ENCODE measurements at regions not wholly inside any gene's neighbourhood (a gene's known extent, or its start where the extent isn't known, plus 50 kb on each side); places are given as distances from the start of the nearest gene placed in this dataset.

DNA sequence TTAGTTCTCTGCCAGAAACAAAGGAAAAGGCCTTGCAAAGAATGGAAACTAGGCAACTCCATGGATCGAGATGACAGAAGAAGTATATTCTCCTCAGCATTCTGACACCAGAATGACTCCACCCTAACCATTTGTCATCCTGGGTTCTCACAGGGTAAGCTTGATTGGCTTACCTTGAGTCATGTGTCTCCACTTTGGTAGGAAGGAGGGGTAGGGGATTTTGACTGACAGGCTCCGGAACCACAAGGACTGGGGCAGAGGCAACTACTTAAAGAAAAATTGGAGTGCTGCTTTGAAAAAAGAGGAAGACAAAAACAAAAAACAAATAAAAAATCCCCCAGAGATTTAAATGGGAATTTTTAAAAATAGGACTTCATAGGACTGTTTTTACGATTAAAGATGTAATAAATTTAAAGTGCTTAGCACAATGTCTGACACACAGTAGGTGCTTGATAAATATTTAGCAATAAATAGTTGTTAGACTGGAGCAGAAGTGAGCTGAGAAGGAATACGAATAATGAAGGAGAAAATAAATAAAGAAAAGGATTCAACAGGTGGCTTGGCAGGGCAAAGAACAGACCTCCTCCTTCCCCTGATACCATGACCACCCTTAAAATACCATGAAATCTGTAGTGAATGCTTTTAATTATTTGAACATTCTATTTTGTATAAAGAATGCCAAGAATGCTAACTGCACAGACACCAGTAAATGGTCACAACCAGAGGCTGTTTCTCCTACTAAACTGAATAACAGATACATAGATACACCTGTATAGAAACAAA is 230.2 kb downstream of the CDCA7 start:
- no peak for DNase-seq (ENCODE audit: low spot score)
- TF ChIP-seq, protein P1, sequence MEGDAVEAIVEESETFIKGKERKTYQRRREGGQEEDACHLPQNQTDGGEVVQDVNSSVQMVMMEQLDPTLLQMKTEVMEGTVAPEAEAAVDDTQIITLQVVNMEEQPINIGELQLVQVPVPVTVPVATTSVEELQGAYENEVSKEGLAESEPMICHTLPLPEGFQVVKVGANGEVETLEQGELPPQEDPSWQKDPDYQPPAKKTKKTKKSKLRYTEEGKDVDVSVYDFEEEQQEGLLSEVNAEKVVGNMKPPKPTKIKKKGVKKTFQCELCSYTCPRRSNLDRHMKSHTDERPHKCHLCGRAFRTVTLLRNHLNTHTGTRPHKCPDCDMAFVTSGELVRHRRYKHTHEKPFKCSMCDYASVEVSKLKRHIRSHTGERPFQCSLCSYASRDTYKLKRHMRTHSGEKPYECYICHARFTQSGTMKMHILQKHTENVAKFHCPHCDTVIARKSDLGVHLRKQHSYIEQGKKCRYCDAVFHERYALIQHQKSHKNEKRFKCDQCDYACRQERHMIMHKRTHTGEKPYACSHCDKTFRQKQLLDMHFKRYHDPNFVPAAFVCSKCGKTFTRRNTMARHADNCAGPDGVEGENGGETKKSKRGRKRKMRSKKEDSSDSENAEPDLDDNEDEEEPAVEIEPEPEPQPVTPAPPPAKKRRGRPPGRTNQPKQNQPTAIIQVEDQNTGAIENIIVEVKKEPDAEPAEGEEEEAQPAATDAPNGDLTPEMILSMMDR (IDR thresholded peaks at IDR 0.05; ENCODE audit: borderline replicate concordance, control extremely low read depth, extremely low read depth, insufficient read depth, missing control alignments), result no peak
- in situ Hi-C loops (cut with MboI; ENCODE audit: low sequenced_read_pairs, unreplicated experiment), result no loop called here

DNA sequence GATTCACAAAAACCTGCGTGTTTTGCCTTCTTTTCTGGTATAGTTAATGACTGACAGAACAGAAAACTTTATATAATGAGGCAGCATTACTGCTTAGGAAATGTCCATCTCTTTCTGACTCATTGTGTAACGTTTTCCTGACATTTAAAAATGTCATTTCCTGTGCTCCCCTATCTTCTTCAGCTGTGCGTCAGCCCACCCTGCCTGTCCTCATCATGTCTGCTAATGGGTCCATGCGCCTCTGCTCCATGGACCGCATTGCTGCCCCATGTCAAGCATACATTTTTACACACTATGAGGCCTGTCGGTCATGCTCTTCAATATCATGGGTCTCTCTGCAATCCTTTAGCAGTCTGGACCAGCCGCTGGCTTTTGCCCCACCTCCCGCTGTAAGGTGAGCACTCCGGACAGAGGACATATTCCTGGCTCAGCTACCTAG is 234.3 kb downstream of the CDCA7 start:
- DNase-seq (ENCODE audit: low spot score), result no peak
- TF ChIP-seq, protein P1 (IDR thresholded peaks at IDR 0.05; ENCODE audit: borderline replicate concordance, control extremely low read depth, extremely low read depth, insufficient read depth, missing control alignments), result no peak

DNA sequence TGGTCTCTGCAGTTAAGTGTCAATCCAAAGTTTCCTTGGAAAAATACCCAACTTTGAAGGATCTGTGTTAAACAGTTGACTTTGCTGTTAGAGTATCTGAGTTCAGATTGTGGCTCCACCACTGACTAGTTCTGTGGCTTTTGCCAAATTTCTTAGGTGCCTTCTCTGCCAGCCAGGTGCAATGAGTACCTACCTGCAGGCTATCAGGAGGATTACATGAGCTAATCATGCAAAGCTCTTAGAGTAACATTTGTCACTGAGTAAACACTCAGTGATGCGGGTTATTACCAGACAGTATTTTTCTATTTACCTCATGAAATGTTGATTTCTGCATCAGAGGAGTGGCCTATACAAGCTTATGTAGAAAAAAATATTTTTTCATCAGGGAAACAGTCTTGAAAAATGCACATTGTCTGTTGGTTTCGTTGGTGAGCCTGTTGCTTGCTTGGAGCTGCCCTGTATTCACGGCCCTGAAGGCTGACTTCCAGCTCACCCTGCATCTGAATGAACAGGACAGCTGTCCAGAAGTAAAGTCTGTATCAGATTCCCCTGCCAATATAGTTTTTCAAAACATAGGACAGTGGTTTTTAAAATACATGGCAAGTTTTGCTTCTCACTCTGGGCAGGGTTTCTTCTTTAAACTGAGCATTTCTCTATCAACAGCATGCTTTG is 235.1 kb downstream of the CDCA7 start:
- in situ Hi-C loops (cut with MboI; ENCODE audit: low sequenced_read_pairs, unreplicated experiment), result no loop called here
- DNase-seq (ENCODE audit: low spot score), result no peak
- TF ChIP-seq, protein P1 (IDR thresholded peaks at IDR 0.05; ENCODE audit: borderline replicate concordance, control extremely low read depth, extremely low read depth, insufficient read depth, missing control alignments), result no peak

More for the DNA sequence above, 234.3 kb downstream of the CDCA7 start:
- in situ Hi-C loops (cut with MboI; ENCODE audit: low sequenced_read_pairs, unreplicated experiment), result no loop called here

DNA sequence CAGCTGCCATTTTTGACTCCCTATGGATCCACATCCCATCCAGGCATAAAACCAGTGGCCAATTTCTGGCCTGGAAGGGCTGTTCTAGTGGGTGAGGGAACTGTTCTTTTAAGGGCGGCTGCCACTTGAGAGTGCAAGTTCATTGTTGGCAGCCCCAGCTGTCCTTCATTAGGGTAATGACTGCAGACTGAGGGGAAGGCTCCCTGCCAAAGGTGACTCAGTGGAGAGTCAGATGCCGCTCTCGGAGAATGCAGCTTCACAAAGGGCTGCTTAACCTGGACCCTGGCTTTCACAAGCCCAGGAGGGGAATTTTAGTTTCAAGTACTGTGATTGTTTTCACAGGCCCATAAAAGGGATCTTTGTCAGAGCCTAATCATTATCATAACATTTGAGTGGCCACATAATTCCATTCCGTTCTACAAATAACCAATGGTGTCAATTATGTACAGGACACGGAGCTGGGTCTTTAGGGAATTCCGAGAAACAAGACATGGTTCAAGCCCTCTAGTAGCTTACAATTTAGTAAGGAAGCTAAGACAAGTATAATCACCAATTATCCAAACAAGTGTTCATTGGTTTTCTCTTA is 235.7 kb downstream of the CDCA7 start:
- DNase-seq (ENCODE audit: low spot score), result no peak
- in situ Hi-C loops (cut with MboI; ENCODE audit: low sequenced_read_pairs, unreplicated experiment), result no loop called here
- TF ChIP-seq, protein P1 (IDR thresholded peaks at IDR 0.05; ENCODE audit: borderline replicate concordance, control extremely low read depth, extremely low read depth, insufficient read depth, missing control alignments), result no peak

DNA sequence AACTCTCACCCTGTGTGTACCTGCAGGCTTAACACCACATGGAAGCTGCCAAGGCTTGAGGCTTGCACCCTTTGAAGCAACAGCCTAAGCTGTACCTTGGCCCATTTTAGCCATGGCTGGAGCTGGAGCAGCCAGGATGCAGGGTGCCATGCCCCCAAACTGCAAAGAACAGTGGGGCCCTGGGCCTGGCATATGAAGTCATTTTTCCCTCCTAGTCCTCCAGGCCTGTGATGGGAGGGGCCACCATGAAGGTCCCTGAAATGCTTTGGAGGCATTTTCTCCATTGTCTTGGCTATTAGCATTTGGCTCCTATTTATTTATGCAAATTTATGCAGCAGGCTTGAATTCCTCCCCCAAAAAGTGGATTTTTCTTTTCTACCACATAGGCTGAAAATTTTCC is 238.4 kb downstream of the CDCA7 start:
- no peak for DNase-seq (ENCODE audit: low spot score)
- in situ Hi-C loops (cut with MboI; ENCODE audit: low sequenced_read_pairs, unreplicated experiment), result no loop called here
- TF ChIP-seq, protein P1 (IDR thresholded peaks at IDR 0.05; ENCODE audit: borderline replicate concordance, control extremely low read depth, extremely low read depth, insufficient read depth, missing control alignments), result no peak

DNA sequence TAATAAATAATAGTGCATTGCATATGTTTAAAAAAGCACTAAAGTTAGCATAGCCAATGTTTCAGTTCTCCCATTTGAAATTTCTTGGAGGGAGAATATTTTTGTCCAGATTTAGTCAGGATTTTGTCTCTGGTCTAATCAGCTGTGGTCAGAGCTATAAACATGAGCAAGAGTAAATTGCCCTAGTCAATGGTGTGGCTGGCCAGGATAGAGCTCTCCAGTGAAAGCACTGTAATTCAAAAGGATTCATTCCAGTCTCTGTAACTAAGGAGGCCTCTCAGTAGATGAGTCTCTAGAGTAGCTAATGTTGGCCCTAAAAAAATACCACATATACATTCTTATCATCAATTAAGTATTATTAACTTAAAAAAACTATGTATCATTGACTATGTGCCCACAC is 241.6 kb downstream of the CDCA7 start:
- no peak for DNase-seq (ENCODE audit: low spot score)
- TF ChIP-seq, protein P1 (IDR thresholded peaks at IDR 0.05; ENCODE audit: borderline replicate concordance, control extremely low read depth, extremely low read depth, insufficient read depth, missing control alignments), result no peak
- in situ Hi-C loops (cut with MboI; ENCODE audit: low sequenced_read_pairs, unreplicated experiment), result no loop called here

Measured in GM13976 (cell line).